Activated T-cell treated with anti-CD3 and anti-CD28 coated beads, Interleukin-2, amount 50 U/mL, for 1 hour (primary cell): ENCODE measurements at regions not wholly inside any gene's neighbourhood (a gene's known extent, or its start where the extent isn't known, plus 50 kb on each side); places are given as distances from the start of the nearest gene placed in this dataset.

Source experiments
- DNase-seq: peaks from one replicate; pipeline ENCODE4 v3.0.0-alpha.2; 2020

DNA sequence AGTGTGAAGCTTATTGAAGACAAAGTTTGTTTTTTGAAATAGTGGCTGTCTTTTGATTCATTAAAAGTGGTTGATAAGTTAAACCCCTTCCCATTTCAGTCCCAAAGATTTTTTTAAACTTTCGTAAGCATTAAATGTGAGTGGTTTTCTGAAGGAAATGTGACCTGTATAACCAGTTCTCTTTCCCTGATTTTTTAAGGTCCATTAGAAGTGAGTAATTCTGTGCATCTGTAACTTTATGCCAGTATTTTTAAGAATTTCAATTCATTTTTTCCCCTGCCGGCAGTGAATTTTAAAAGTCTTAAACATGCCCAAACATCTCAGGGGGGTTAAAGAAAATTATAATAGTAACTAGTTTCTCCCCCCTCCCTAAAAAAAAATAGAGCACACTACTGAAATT is 254.6 kb upstream of the SP8 start:
- no peak for DNase-seq

DNA sequence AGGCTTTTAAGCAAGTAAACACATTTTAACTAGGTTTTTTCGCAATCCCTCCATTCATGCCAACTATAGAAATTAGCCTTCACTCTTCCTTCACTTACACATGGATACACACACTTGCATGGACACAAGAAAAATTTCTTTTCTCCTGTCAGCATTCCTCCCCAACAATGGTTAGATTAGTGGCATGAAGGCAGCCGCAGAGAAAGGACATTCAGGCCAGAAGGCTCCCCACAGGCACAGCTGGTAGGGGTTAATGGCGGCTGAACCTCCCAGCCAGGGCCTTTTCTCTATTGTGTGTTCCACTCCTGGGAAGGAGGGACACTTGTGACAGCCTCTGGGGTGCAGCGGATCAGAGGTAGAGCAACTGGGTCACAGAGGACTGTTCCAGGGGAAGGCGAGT is 255.0 kb upstream of the SP8 start:
- no peak for DNase-seq

DNA sequence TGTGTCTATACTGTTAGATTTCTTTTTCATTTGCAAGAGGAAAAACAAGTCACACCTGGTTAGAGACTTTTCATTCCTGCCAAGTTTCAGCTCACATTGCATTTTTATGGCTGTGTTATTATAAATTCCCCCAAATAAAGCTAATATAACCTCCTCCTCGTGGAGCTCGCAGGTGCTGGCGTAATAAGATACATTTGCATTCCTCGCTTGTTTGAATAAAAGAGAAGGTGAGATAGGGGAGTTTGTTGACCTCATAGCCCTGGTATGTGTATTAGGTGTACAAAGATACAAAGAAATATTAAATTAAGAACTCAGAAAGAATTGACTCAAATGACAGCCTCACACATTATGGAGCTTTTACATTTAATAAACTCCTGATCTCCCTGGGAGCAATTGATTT is 257.7 kb upstream of the SP8 start:
- DNase-seq = no peak

DNA sequence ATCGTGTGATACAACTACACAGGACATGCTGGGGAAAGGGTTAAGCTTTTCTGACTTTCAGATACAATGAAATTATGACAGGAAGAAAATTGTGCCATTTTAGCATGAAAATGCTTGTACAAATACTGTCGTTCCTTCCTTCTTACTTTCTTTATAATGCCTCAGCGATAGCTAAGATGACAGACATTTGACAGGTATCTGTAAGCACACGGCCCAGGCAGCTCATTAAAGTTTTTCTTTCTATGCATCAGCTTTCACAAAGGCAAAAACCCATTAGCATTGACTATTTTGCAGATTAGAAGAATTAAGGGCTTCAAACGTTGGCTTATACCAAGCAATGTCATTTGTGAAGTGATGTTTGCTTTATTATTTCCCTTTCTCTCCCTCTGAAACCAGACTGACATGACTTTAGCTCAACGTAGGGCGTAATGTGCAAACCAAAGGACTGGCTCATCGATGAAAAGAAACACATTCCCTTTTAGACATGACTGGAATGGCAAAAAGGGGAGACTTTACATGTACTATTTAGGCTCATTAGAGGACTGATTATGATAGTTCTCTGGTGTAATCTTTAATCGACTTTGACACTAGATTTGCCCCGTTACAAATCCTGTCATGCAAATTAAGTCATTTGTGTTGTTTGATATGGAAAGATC is 258.4 kb upstream of the SP8 start:
- DNase-seq = no peak

DNA sequence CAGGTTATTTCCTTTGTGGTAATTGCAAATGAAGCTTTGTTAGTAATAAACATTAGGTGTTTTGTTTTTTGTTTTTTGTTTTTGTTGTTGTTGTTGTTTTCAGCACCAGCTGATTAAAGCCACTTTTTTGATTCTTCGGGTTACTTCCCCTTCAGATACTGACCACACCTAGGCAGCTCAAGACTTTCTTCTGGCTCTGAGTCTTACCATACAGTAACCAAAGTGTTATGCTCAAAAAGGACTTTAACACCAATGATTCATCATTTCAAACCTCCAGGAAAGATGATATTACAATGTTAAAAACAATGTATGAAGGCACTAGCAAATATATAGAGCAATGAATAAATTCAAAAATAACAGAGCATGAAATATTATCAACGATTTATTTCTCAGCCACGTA is 265.2 kb upstream of the SP8 start:
- DNase-seq = no peak

DNA sequence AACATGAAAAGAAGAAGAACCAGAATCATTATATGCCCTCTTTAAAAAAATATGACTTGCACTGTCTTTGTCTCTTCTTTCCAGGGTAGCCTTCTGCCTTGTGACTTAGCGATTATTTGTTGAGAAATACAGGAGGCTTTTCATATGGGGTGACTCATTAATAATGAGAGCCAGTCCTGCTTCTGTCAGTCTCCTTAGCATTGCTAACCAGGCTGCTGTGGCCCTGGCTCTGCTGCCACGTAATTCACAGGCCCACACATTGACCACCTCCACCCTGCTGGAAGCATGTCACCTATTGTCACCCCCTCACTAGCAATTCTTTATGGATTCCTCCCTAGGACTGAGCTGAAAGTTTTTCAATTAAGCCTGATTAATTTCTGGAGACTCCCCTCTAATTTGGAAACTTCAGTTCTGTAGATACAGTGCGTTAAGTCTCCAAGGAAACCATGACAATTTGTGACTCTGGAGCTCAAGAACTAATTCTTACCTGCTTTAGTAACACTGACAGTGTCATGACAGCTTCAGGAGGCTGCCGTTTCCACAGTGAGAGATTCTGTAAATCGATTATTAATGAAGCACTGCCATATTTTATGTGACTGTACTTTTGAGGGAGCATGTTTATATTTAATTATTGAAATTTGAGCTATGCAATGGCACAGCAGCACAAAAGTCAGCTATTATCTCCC is 267.9 kb upstream of the SP8 start:
- DNase-seq = no peak

DNA sequence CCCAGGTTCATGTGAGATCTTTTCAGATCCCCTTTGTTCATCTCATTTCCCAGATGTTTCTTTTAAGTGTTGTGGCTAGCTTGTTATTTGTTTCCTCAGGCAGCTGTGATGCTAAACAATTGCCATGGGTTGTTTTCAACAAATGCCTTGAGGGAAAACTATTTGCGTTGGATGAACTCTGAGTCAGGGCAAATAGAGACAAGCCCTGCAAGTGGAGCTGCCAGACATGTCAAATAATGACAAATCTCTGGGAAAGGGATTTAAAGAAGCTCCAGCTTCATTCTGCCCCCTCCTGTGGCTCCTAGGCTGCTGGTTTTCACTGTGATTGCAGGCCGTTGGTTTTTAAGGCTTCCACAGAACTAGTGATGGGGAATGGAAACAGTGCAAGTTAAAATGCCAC is 272.4 kb upstream of the SP8 start:
- no peak for DNase-seq

DNA sequence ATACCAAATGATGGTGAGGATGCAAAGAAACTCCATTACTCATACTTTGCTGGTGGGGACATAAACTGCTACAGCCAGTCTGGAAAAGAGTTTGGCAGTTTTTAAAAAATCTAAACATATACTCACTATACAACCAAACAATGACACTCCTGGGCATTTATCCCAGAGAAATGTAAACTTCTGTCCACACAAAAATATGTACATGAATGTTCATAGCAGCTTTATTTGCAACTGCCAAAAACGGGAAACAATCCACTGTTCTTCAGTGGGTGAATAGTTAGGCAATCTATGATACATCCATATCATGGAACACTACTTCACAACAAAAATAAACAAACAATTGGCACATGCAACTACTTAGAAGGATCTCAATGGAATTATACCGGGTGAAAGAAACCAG is 276.4 kb upstream of the SP8 start:
- no peak for DNase-seq

DNA sequence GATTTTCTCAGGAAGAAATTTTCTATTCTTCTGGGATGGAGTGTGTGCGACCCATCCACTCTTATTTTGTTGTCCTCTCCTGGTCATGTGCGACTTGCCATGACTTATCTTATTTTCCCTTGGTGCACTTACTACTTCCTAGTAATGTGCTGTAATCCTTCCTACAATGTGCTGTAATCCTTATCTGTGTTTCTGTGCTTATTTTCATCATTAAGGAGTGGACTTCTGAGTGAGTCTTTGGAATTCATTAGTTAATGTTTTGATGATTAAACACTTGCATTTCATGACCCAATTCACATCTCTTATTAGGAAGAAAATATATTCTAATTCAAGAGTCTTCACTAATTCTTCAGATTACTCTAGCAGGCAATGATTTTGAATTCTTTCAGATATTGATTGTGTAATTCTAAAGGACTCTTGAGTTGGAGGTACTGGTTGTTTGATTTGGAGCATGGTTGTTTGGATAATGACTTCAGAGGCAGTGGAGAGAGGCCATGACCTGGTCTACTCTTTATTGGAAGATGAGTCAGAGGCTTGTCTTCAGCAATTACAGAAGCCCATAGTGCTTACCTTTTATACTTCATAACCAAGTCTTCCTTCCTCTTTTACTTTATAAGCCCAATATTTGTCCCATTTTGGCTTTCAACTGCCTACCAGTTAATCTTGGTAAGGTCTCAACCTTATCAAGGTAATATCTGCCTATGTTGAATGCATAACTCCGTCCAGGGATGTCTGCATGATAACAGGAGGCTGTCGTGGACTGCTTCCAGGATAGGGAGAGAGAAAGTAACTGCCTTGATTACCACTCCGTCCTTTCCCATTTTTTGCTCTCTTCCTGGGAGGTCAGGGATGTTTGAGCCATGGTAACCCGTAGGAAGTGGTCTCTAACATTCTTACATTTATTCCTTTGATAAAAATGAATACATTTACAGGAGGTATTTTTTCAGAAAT is 278.3 kb upstream of the SP8 start:
- DNase-seq = no peak

DNA sequence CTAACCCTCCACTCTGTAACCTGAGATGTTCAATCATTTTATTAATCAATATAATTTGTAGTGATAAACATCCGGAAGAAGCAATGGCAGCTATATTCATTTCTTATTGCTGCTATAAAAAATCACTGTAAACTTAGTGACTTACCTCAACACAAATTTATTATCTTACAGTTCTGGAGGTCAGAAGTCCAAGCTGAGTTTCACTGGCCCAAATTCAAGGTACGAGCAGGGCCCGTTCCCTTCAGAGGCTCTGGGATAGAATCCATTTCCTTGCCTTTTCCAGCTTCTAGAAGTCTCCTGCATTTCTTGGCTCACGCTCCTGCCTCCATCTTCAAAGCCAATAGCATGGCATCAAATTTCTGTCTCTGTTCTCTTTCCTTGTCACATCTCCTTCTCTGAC is 279.5 kb upstream of the SP8 start:
- no peak for DNase-seq

DNA sequence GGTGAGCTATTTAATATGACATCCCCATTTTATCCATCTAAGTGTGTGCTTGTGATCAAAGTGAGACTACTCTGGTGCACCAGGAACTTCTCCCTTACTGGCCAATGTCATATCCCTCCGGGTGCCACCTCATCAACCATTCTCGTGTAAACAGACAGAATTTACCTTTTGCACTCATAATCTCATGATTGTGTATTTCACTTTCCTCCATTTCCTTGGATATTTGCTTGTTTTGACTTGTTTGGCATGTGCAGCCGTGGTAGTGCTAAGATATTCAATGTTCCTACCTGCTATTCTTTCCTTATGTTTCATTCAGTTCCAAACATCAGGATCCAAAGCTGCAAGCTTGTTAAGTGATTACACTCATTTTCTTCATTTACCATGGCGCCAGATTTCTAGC is 280.5 kb upstream of the SP8 start:
- DNase-seq = no peak

DNA sequence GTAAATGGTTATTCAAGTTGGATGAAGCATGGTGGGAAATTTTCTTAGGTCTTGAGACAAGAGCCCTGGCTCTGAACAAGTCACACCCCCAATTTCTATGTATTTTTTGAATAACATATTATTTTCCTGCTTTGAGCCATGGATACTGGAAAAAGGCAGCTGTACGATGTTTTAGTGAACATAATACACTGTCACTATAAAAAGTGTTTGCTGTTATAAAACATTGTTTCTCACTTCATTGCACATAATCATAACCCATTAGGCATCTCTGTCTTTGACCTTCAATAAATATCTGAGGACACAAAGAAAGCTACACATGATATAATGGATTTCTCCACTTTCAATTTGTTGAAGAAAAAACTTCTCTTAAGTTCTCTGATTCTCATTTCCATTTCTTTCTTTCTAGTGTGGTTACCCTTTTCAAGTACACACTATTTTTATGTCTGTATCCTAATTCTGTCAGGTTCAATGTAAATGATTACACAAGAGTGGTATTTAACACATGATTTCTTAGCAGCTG is 283.9 kb upstream of the SP8 start:
- DNase-seq = no peak

DNA sequence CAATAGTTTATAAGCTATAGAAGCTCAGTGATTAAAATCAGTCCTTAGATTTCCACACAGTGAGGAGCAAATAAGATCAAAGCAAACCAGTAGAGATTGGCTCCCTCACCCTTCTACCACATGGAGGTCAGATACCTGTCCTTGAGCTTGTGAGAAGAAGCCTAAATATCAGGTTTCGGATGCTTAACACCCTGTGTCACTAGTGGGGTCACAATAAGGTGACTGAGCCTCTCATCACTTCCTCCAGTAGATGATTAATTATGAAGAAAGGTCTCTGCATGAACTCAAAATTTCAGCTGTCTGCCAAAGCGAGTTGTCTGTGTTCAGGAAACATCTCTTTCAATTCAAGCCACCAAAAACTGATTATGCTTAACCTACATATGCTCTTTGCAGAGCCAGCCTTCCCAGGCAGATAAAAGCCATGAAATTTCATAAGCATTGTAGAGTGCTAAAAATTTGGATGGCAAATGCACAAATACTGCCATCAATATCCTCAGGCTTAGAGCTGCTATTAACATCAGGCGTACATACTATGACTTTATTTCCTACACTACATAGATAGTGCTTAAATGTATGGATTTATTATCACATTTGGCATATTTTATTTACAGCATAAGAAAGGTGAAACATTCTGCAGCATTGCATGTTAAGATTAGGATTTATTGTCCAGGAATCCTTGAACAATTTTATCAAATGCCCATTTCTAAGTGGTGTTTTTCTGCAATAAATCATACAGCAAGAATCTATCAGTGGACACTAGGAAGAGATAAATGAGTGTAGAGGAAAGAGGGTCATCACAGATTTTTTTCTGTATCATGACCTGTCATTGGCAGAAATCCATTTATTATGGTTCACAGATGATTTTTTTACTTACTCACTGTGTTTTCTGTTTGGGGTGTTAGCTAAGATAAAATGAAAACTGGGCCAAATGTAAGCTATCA is 285.1 kb upstream of the SP8 start:
- DNase-seq = no peak

DNA sequence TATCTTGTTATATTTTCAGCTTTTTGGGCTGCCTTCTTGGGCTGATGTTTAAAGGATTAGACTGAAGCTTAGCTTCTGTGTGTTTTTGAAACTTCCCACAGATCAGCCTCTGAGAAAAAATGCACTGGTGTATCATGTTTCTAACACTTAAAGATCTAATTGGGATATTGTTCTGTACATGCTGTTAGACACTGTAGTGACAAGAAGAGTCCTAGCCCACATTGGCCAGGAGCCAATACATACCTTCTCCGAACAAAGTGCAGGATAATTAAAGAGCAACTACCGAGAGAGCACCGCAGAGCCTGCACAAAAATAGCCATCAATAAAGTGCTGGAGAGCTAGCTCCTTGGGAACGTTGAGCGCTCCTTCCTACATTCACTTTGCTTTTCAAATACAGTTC is 289.4 kb upstream of the SP8 start:
- no peak for DNase-seq

DNA sequence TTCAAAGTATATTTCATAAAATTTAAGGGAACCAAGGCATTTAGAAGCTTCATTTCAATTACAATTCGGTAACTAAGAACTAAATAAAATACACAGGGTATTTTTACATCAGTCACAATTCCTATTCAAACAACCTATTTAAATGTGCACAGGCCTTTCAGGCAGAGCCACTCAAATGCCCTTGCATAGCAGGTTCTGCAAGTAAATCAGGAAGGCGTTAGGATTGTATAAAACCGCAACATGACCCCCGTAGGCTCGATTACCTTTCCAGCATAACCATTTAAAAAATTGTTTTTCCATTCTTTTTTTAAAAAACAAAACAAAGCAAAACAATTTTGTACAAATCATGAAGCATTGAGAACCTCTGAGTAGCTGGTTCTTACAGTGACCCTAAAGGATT is 289.9 kb upstream of the SP8 start:
- DNase-seq = no peak

DNA sequence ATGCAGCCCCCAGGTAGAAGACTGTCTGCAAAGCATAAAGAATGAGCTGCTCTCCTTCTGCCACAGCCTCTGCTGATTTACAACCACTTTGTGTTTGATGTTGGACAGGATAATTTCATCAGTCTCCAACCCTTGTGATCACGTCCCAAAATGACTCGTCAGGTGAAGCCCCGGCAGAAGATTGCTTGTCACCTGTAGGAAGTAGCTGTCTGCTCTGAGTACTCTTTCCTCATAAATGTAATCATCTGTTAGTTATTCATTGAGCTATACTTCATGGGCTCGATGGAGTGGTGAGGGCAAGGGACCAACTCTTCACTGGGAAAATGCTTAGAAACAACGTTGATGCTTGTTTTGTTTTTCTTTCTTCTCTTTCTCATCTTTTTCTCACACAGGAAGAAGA is 290.9 kb upstream of the SP8 start:
- no peak for DNase-seq

DNA sequence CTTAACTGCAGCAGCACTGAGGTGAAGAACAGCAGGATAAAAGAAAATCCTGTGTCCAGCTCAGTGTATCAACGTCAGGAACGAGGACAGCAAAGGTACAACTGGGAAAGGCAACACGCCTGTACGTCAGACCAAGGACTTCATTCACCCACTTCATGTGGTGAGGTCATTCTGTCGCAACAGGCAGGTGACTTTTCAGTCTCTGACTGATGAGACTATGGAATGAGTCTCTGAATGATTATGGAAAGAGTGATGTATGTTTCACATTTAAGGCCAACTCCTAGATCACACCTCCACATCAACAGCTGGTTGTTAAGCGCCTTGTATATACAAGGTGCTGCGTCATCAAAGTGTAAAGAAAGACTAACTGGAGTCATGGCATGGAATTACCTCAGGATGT is 297.6 kb upstream of the SP8 start:
- no peak for DNase-seq

DNA sequence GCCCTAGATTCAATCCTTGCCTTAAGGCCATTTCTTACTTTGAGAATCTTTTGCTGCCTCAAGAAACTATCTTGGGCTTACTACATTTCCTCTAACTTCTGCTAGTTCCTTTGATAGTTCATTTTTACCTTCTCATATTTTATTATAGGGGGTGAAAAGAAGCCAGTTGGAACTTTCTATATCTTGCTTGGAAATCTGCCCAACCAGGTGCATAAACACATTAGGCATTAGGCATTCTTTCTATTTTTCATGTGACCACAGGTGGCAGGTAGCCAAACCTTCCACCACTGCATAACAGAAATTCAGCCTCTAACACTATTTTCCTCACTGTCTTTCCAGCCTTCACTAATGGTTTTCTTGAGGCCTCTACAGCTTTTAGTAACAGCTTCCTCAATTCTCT is 300.0 kb upstream of the SP8 start:
- DNase-seq = no peak

DNA sequence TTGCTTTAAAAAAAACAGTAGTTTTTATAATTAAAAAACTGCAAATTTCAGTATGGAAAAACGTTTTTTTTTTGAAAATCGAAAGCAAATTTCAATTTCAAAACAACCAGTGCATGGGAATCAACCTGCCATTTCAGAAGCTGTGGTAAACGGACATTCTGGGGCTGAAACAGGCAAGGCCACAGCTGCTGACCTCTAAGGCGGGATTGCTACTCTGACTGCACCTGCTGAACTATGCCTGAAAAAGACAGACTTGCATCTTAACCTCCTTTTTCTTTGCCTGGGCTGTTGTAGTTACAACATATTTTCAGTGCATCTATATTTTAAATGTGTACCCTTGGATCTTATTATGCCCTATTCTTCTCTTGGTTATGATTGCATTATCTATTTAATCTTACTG is 303.0 kb upstream of the SP8 start:
- DNase-seq = no peak

DNA sequence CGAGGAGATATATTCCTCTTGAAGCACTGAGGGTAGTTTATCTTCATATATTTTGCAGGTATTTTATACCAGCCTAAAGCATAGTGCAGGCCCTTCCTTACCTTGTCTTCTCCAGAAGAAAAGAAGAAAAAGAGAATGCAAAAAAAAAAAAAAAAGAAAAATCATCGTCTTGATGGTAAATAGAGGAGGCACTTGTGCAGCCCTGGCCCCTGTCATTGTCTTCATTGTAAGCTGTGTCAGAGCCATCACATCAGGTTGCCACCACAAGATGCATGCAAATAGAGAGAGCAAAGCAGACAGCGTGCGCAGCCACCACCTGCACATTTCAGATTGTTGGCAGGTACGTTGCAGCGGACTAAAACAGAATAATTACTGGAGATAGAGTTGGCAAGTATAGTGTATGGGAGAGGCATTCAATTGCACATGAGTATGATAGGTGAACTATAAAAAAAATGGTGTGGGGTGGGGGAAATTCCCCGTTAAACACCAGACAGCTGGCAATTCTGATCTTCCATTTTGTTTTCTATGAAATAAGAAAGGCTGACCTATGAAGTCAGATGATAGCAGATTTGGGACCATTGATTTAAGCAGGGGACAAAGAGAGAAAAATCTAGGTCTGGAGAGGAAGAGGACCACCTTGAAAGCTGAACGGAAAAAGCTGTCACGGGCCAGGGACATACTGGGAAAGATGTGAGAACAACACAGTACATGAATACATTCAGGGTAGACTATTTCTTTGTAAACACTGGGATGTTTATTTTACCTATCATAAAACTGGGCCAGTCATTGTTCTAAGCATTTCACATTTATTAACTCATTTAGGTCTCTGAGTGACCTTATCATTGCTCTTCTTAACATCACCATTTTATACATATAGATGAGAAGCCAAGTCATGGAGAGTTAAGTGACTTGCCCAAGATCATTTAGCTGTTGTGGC is 306.3 kb upstream of the SP8 start:
- DNase-seq = no peak

DNA sequence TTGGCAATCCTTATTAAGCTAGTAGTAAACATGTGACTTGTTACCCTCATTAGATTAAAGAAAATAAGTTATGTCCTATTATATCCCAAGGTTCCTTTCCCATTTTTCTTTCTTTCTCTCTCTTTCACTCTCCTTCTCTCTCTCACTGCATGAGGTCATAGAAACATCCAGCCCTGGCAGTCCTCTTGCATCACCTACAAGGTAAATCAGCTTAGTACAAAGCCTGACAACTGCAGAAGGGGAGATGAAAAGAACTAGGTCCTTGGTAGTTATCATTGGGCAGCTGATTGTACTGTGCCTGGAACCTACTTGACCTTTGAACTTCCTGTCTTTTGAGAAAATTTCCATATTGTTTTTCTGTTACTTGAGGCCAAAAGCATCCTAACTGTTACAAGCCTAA is 307.9 kb upstream of the SP8 start:
- no peak for DNase-seq

DNA sequence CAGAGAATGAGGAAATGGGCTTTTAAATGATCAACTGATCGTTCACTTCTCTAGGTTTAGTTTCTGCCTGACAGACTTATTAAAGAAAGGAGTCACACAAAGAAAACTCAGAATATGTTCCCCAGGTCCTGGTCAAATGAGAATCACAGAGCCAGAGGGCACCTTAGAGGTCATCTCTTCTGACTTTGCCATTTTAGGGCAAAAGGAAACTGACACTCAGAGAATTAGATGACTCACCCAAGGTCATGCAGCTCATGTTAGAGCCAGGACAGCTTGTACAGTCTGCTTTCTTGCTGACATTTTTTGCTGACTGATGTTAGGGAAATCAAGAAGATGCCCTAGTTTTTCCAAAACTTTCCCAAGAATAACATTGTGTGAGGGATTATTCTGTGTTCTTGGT is 312.7 kb upstream of the SP8 start:
- DNase-seq = no peak
